ENCODE measurements at regions not wholly inside any gene's neighbourhood (a gene's known extent, or its start where the extent isn't known, plus 50 kb on each side); places are given as distances from the start of the nearest gene placed in this dataset.
A peak's percentile ranks its signal among the peaks of the same experiment; 100 is the strongest.

- no peak for DNase-seq
Measured at GRCh38 chr1:118717893-118718292, 270.2 kb downstream of the TBX15 start.

GRCh38 chr1:118716775-118717174 is 271.4 kb downstream of the TBX15 start:
- no peak for DNase-seq

GRCh38 chr1:118711356-118711755 is 276.8 kb downstream of the TBX15 start:
- DNase-seq: no peak

GRCh38 chr1:118698911-118699310 is 289.2 kb downstream of the TBX15 start:
- no peak for DNase-seq

- no peak for DNase-seq
Measured at GRCh38 chr1:118692143-118692542, 296.0 kb downstream of the TBX15 start.

- no peak for DNase-seq
Measured at GRCh38 chr1:118688891-118689290, 299.3 kb downstream of the TBX15 start.

GRCh38 chr1:118661769-118662320 is 326.3 kb downstream of the TBX15 start:
- DNase-seq: peak; percentile 78

GRCh38 chr1:118660769-118661168 is 327.4 kb downstream of the TBX15 start:
- DNase-seq: no peak

GRCh38 chr1:118659646-118660045 is 328.5 kb downstream of the TBX15 start:
- peak; percentile 46 for DNase-seq

- no peak for DNase-seq
Measured at GRCh38 chr1:118650107-118650807, 337.9 kb downstream of the TBX15 start.

GRCh38 chr1:118649369-118650106 is 338.6 kb downstream of the TBX15 start:
- DNase-seq: no peak

- DNase-seq: no peak
Measured at GRCh38 chr1:118636004-118636403, 352.1 kb downstream of the TBX15 start.

- DNase-seq: no peak
Measured at GRCh38 chr1:118627435-118627834, 360.7 kb downstream of the TBX15 start.

- DNase-seq: no peak
Measured at GRCh38 chr1:118621839-118622238, 366.3 kb downstream of the TBX15 start.

- DNase-seq: peak; percentile 8
Measured at GRCh38 chr1:118618618-118619340, 369.4 kb downstream of the TBX15 start.

- no peak for DNase-seq
Measured at GRCh38 chr1:118617916-118618315, 370.2 kb downstream of the TBX15 start.

GRCh38 chr1:118615066-118615465 is 373.1 kb downstream of the TBX15 start:
- no peak for DNase-seq

GRCh38 chr1:118589238-118589846 is 398.8 kb downstream of the TBX15 start:
- no peak for DNase-seq

GRCh38 chr1:118588566-118588965 is 399.6 kb downstream of the TBX15 start:
- no peak for DNase-seq

- DNase-seq: no peak
Measured at GRCh38 chr1:118578276-118578675, 393.2 kb upstream of the SPAG17 start.

- DNase-seq: no peak
Measured at GRCh38 chr1:118575060-118575459, 390.0 kb upstream of the SPAG17 start.

GRCh38 chr1:118564961-118565703 is 380.1 kb upstream of the SPAG17 start:
- no peak for DNase-seq
